Stimulated activated CD8-positive, alpha-beta memory T cell treated with anti-CD3 and anti-CD28 coated beads, Interleukin-15, amount 100 ng/mL, for 24 hours (primary cell): ENCODE measurements at regions not wholly inside any gene's neighbourhood (a gene's known extent, or its start where the extent isn't known, plus 50 kb on each side); places are given as distances from the start of the nearest gene placed in this dataset.
"Not testable (repeated sequence)": the region's sequence is repeated elsewhere in the genome, so short reads cannot be mapped to it uniquely, and the experiment has no call there.

Source experiments
- DNase-seq: peaks from one replicate; pipeline ENCODE4 v3.0.0-alpha.2; 2020; ENCODE audit warnings: low read depth

- no peak for DNase-seq
These were observed 590.2 kb upstream of the TBL1XR1 start for GRCh38 chr3:177787279-177788041.

- no peak for DNase-seq
These were observed 592.2 kb upstream of the TBL1XR1 start for GRCh38 chr3:177789500-177789899.

GRCh38 chr3:177792311-177793030 lies 595.2 kb upstream of the TBL1XR1 start:
- DNase-seq, result no peak

- DNase-seq, result no peak
These were observed 596.2 kb upstream of the TBL1XR1 start for GRCh38 chr3:177793451-177793850.

GRCh38 chr3:177795216-177795615 lies 597.9 kb upstream of the TBL1XR1 start:
- no peak for DNase-seq

- DNase-seq, result no peak
These were observed 598.6 kb upstream of the TBL1XR1 start for GRCh38 chr3:177795859-177796258.

GRCh38 chr3:177800147-177800546 lies 602.9 kb upstream of the TBL1XR1 start:
- DNase-seq, result not testable (repeated sequence)

- DNase-seq, result no peak
These were observed 603.3 kb upstream of the TBL1XR1 start for GRCh38 chr3:177800561-177800960.

- no peak for DNase-seq
These were observed 605.0 kb upstream of the TBL1XR1 start for GRCh38 chr3:177802151-177802900.

GRCh38 chr3:177803500-177803899 lies 606.2 kb upstream of the TBL1XR1 start:
- DNase-seq, result no peak

- DNase-seq, result no peak
These were observed 606.8 kb upstream of the TBL1XR1 start for GRCh38 chr3:177804032-177804431.

GRCh38 chr3:177804646-177805045 lies 607.4 kb upstream of the TBL1XR1 start:
- DNase-seq, result no peak

GRCh38 chr3:177807150-177807875 lies 610.0 kb upstream of the TBL1XR1 start:
- no peak for DNase-seq

- DNase-seq, result not testable (repeated sequence)
These were observed 611.7 kb upstream of the TBL1XR1 start for GRCh38 chr3:177808928-177809478.

GRCh38 chr3:177810162-177810623 lies 612.9 kb upstream of the TBL1XR1 start:
- no peak for DNase-seq

- DNase-seq, result no peak
These were observed 613.8 kb upstream of the TBL1XR1 start for GRCh38 chr3:177811112-177811511.

GRCh38 chr3:177811835-177812234 lies 614.6 kb upstream of the TBL1XR1 start:
- DNase-seq, result no peak

GRCh38 chr3:177812492-177812891 lies 615.2 kb upstream of the TBL1XR1 start:
- no peak for DNase-seq

- DNase-seq, result no peak
These were observed 616.0 kb upstream of the TBL1XR1 start for GRCh38 chr3:177813322-177813721.

- DNase-seq, result no peak
These were observed 619.5 kb upstream of the TBL1XR1 start for GRCh38 chr3:177816667-177817208.

GRCh38 chr3:177817751-177818150 lies 620.5 kb upstream of the TBL1XR1 start:
- DNase-seq, result no peak
